OCI-LY7 (cell line): ENCODE measurements at regions not wholly inside any gene's neighbourhood (a gene's known extent, or its start where the extent isn't known, plus 50 kb on each side); places are given as distances from the start of the nearest gene placed in this dataset.

Source experiments
- BruUV-seq: library from RNA; stranded (reverse); fragments of 400-500 nt; replicated peaks from 2 replicates; lab custom pipeline; 2021; lab: Mats Ljungman, UMichigan
- CTCF ChIA-PET: fragments of 300-600 bp; sonication (Branson Sonifier 250); formaldehyde crosslinking; loops from one replicate; lab custom pipeline; 2022; ENCODE audit warnings: antibody characterized with exemption; ENCODE audit not compliant: unreplicated experiment; lab: Charles Lee
- POLR2A ChIA-PET: fragments of 300-600 bp; sonication (Branson Sonifier 250); formaldehyde crosslinking; loops from one replicate; lab custom pipeline; 2022; ENCODE audit warnings: antibody characterized with exemption; lab: Charles Lee
- DNase-seq: peaks from one replicate; pipeline ENCODE4 v3.0.0-alpha.2; 2015; ENCODE audit warnings: low spot score
- H2AFZ ChIP-seq: fragments of 200-600 bp; sonication (generic), shearing (Covaris generic); 2 replicates; pipeline ENCODE4 v1.6.1; 2014; ENCODE audit warnings: mild to moderate bottlenecking, antibody characterized with exemption, low read length, moderate library complexity
- H3K27ac ChIP-seq: fragments of 200-600 bp; sonication (generic); 2 replicates; pipeline ENCODE4 v1.5.1; 2014; ENCODE audit warnings: mixed run types, low read depth, mild to moderate bottlenecking, moderate library complexity, low read length, inconsistent platforms; ENCODE audit not compliant: poor library complexity, severe bottlenecking
- H3K36me3 ChIP-seq: fragments of 200-600 bp; sonication (generic); 2 replicates; pipeline ENCODE4 v1.6.1; 2014; ENCODE audit warnings: mild to moderate bottlenecking, antibody characterized with exemption, low read length, moderate library complexity, mixed read lengths; ENCODE audit not compliant: insufficient read depth
- H3K4me1 ChIP-seq: fragments of 200-600 bp; sonication (generic); 2 replicates; pipeline ENCODE4 v1.5.1; 2014; ENCODE audit warnings: mild to moderate bottlenecking, low read length; ENCODE audit not compliant: insufficient read depth, poor library complexity, severe bottlenecking
- H3K4me2 ChIP-seq: fragments of 200-600 bp; sonication (generic); 2 replicates; pipeline ENCODE4 v1.6.1; 2014; ENCODE audit warnings: mild to moderate bottlenecking, low read length
- H3K4me3 ChIP-seq: fragments of 200-600 bp; sonication (generic); 2 replicates; pipeline ENCODE4 v1.5.1; 2014; ENCODE audit warnings: mild to moderate bottlenecking, low read depth, low read length; ENCODE audit not compliant: poor library complexity, severe bottlenecking
- H3K79me2 ChIP-seq: fragments of 200-600 bp; sonication (generic); 2 replicates; pipeline ENCODE4 v1.6.1; 2016; ENCODE audit warnings: low read depth, mild to moderate bottlenecking, low read length, moderate library complexity, mixed read lengths; ENCODE audit not compliant: insufficient read depth
- H3K9me2 ChIP-seq: fragments of 200-600 bp; sonication (generic); 2 replicates; pipeline ENCODE4 v1.6.1; 2016; ENCODE audit warnings: mild to moderate bottlenecking, low read length, mixed read lengths; ENCODE audit not compliant: insufficient read depth
- H3K9me3 ChIP-seq: fragments of 200-600 bp; sonication (generic); 2 replicates; pipeline ENCODE4 v1.6.1; 2014; ENCODE audit warnings: mild to moderate bottlenecking, mixed run types, low read length, mixed read lengths
- H4K20me1 ChIP-seq: fragments of 200-600 bp; sonication (generic); 2 replicates; pipeline ENCODE4 v1.6.1; 2014; ENCODE audit warnings: mild to moderate bottlenecking, antibody characterized with exemption, low read length, moderate library complexity, mixed read lengths; ENCODE audit not compliant: insufficient read depth
- CTCF ChIP-seq: fragments of 200-600 bp; sonication (generic); conservative IDR thresholded peaks from 2 replicates; pipeline ENCODE4 v1.5.1; 2014; ENCODE audit warnings: mild to moderate bottlenecking, antibody characterized with exemption, low read length, moderate library complexity, mixed read lengths
- EZH2phosphoT487 ChIP-seq: fragments of 200-600 bp; sonication (generic); IDR thresholded peaks from 2 replicates; pipeline ENCODE4 v1.6.1; 2018; ENCODE audit warnings: low read depth, borderline replicate concordance, mild to moderate bottlenecking, mixed run types, antibody characterized with exemption, low read length, moderate library complexity, mixed read lengths
- intact Hi-C: fragments of 100-400 bp; cut with micrococcal nuclease; formaldehyde crosslinking; loops from one replicate; pipeline ENCODE4 v1.10.0; 2022; ENCODE audit not compliant: unreplicated experiment

- Histone ChIP-seq H3K27ac (no peak overlapping the region), H2AFZ (no peak overlapping the region), H3K79me2 (no peaks in the 10 kb centered on the region), H3K9me3 (no peaks in the 10 kb centered on the region), H3K4me3 (no peak overlapping the region), H3K4me1 (no peaks in the 10 kb centered on the region), H3K4me2 (no peak overlapping the region), H4K20me1 (no peaks in the 10 kb centered on the region), H3K9me2 (no peaks in the 10 kb centered on the region), H3K36me3 (no peaks in the 10 kb centered on the region)
- ChIA-PET CTCF (no interaction called here), POLR2A (no interaction called here)
- no peak for DNase-seq
- intact Hi-C loops: no loop called here
- TF ChIP-seq CTCF: no peak
- no peak for TF ChIP-seq EZH2phosphoT487
- BruUV-seq: no TSS peak
Observed at GRCh38 chr11:116445108-116446047, 327.4 kb downstream of the BUD13 start.

GRCh38 chr11:116442238-116442752 lies 330.5 kb downstream of the BUD13 start:
- no peak overlapping the region for H3K27ac ChIP-seq
- no peaks in the 10 kb centered on the region for H4K20me1 ChIP-seq
- CTCF ChIA-PET: no interaction called here
- H3K4me3 ChIP-seq: no peak overlapping the region
- H3K4me2 ChIP-seq: no peak overlapping the region
- POLR2A ChIA-PET: no interaction called here
- no peaks in the 10 kb centered on the region for H3K36me3 ChIP-seq
- H3K79me2 ChIP-seq: no peaks in the 10 kb centered on the region
- no peaks in the 10 kb centered on the region for H3K9me3 ChIP-seq
- intact Hi-C loops: no loop called here
- BruUV-seq: no TSS peak
- no peak overlapping the region for H2AFZ ChIP-seq
- no peak for DNase-seq
- TF ChIP-seq CTCF (no peak), EZH2phosphoT487 (no peak)
- no peaks in the 10 kb centered on the region for H3K9me2 ChIP-seq
- H3K4me1 ChIP-seq: no peaks in the 10 kb centered on the region

- no peak for DNase-seq
- CTCF ChIA-PET: no interaction called here
- POLR2A ChIA-PET: interaction anchor here (1.5 kb wide), 1 partner anchor 12 kb away, joined by 3 read pairs; no protein-coding TSS in a partner anchor
- Histone ChIP-seq H2AFZ (no peak overlapping the region), H3K4me1 (no peaks in the 10 kb centered on the region), H3K9me2 (no peaks in the 10 kb centered on the region), H3K27ac (no peak overlapping the region), H3K4me3 (no peak overlapping the region), H3K79me2 (no peaks in the 10 kb centered on the region), H4K20me1 (no peaks in the 10 kb centered on the region), H3K9me3 (no peaks in the 10 kb centered on the region), H3K36me3 (no peaks in the 10 kb centered on the region), H3K4me2 (no peak overlapping the region)
- TF ChIP-seq CTCF (no peak), EZH2phosphoT487 (no peak)
- intact Hi-C loops: no loop called here
- no TSS peak for BruUV-seq
Observed at GRCh38 chr11:116439361-116439677, 333.5 kb downstream of the BUD13 start.
